ENCODE measurements at regions not wholly inside any gene's neighbourhood (a gene's known extent, or its start where the extent isn't known, plus 50 kb on each side); places are given as distances from the start of the nearest gene placed in this dataset.

- DNase-seq = no peak
These were observed 98.4 kb upstream of the KLHL1 start for GRCh38 chr13:70206671-70207070.

- no peak for DNase-seq
These were observed 95.5 kb upstream of the KLHL1 start for GRCh38 chr13:70203661-70204229.

GRCh38 chr13:70191034-70191433 lies 82.8 kb upstream of the KLHL1 start:
- no peak for DNase-seq

GRCh38 chr13:70189981-70190380 lies 81.7 kb upstream of the KLHL1 start:
- DNase-seq = no peak

GRCh38 chr13:70188567-70188966 lies 80.3 kb upstream of the KLHL1 start:
- no peak for DNase-seq

GRCh38 chr13:70183041-70183440 lies 74.8 kb upstream of the KLHL1 start:
- DNase-seq = no peak

Measured in DMS153 (cell line).